Lung (tissue), 11 donors: ENCODE measurements at regions not wholly inside any gene's neighbourhood (a gene's known extent, or its start where the extent isn't known, plus 50 kb on each side); places are given as distances from the start of the nearest gene placed in this dataset.
"Not testable (repeated sequence)": the region's sequence is repeated elsewhere in the genome, so short reads cannot be mapped to it uniquely, and the experiment has no call there.

Experiments used
- ATAC-seq: fragments of 200-7000 bp; cut with Tn5 transposase; one replicate; pipeline ENCODE4 v1.9.1; 2020; ENCODE audit warnings: moderate number of reproducible peaks; ENCODE audit not compliant: insufficient read depth, low FRiP score
- DNase-seq, 3 donors: peaks; one replicate each; pipeline ENCODE4 v3.0.0-alpha.2; 2013 to 2017
- H3K27ac ChIP-seq, 2 donors: one replicate each; pipeline ENCODE4 v1.5.1; 2013; ENCODE audit warnings: mild to moderate bottlenecking in 2 of 2, moderate library complexity in 2 of 2, control low read depth in 1 of 2, inconsistent platforms in 1 of 2, low read depth in 1 of 2, low read length in 1 of 2
- H3K27me3 ChIP-seq, 3 donors: one replicate each; pipeline ENCODE4 v1.5.1; 2013; ENCODE audit warnings: low read length in 2 of 3; ENCODE audit not compliant: control insufficient read depth in 3 of 3, insufficient read depth in 3 of 3
- H3K36me3 ChIP-seq, 4 donors: one replicate each; pipeline ENCODE4 v1.5.1; 2013; ENCODE audit warnings: low read length in 4 of 4, mild to moderate bottlenecking in 1 of 4, moderate library complexity in 1 of 4; ENCODE audit not compliant: control insufficient read depth in 4 of 4, insufficient read depth in 4 of 4
- H3K4me1 ChIP-seq, 5 donors: one replicate each; pipeline ENCODE4 v1.5.1; 2013; ENCODE audit warnings: low read length in 5 of 5, mild to moderate bottlenecking in 2 of 5, moderate library complexity in 1 of 5; ENCODE audit not compliant: control insufficient read depth in 5 of 5, insufficient read depth in 5 of 5
- H3K4me3 ChIP-seq: one replicate; pipeline ENCODE4 v1.5.1; 2013; ENCODE audit warnings: mild to moderate bottlenecking, control low read depth, moderate library complexity
- H3K9ac ChIP-seq, 2 donors: one replicate each; pipeline ENCODE4 v1.5.1; 2013; ENCODE audit warnings: low read length in 2 of 2, control low read depth in 1 of 2; ENCODE audit not compliant: insufficient read depth in 1 of 2
- H3K9me3 ChIP-seq, 4 donors: one replicate each; pipeline ENCODE4 v1.5.1; 2013; ENCODE audit warnings: low read length in 3 of 4, mild to moderate bottlenecking in 1 of 4, moderate library complexity in 1 of 4; ENCODE audit not compliant: control insufficient read depth in 4 of 4, insufficient read depth in 3 of 4
- CTCF ChIP-seq: IDR thresholded peaks from 2 replicates; pipeline ENCODE4 v1.5.1; 2012; ENCODE audit warnings: mild to moderate bottlenecking; ENCODE audit errors: control extremely low read depth, extremely low read depth
- WGBS, 2 donors: extraction: QIAGEN DNeasy Blood & Tissue Kit; methylation state at CpG; one replicate each; pipeline ENCODE4 v1.1.7; 2013; 5-methylcytosine and 5-hydroxymethylcytosine counted together
- donor health status: control.
- donor health status: control.
- donor health status: Bipolar disorder and iron deficiency.
- donor health status: healthy.
- donor health status: DM: yes; HTN: yes; CAD: no.

GRCh38 chr2:132220589-132220988, 58.8 kb upstream of the ANKRD30BL start:
- not testable (repeated sequence) for H3K4me1 ChIP-seq, H3K4me3 ChIP-seq, H3K9me3 ChIP-seq, H3K36me3 ChIP-seq, H3K27ac ChIP-seq, H3K27me3 ChIP-seq, ATAC-seq, H3K9ac ChIP-seq, DNase-seq
- 96 to 99% methylated on average over 19 to 28 of the region's 28 CpGs for WGBS, 2 donors

GRCh38 chr2:132221886-132222285, 60.1 kb upstream of the ANKRD30BL start:
- 92 to 96% methylated on average over 10 to 18 of the region's 30 CpGs for WGBS, 2 donors
- not testable (repeated sequence) for H3K4me1 ChIP-seq, H3K9me3 ChIP-seq, H3K9ac ChIP-seq, ATAC-seq, H3K27ac ChIP-seq, H3K27me3 ChIP-seq, DNase-seq, H3K4me3 ChIP-seq, H3K36me3 ChIP-seq

GRCh38 chr2:132252191-132252893, 90.6 kb upstream of the ANKRD30BL start:
- Histone ChIP-seq H3K4me1 (peaks cover 0 to 3% (median 0%) of the 10 kb centered on the region in 5 donors), H3K9ac (no peak overlapping the region), H3K4me3 (no peak overlapping the region), H3K27me3 (peaks cover 0 to 7% (median 4%) of the 10 kb centered on the region in 3 donors), H3K9me3 (peaks cover 0 to 18% (median 0%) of the 10 kb centered on the region in 4 donors), H3K36me3 (no peaks in the 10 kb centered on the region), H3K27ac (no peak overlapping the region)
- DNase-seq (no peak), ATAC-seq (no peak)
- 93 to 94% methylated on average over 35 to 38 of the region's 38 CpGs for WGBS, 2 donors
- no peak for TF ChIP-seq CTCF

GRCh38 chr2:132252894-132253264, 91.1 kb upstream of the ANKRD30BL start:
- Histone ChIP-seq H3K27me3 (peaks cover 0 to 10% (median 4%) of the 10 kb centered on the region in 3 donors), H3K36me3 (no peaks in the 10 kb centered on the region), H3K4me3 (no peak overlapping the region), H3K4me1 (peaks cover 0 to 6% (median 0%) of the 10 kb centered on the region in 5 donors), H3K9me3 (peaks cover 0 to 21% (median 0%) of the 10 kb centered on the region in 4 donors), H3K9ac (no peak overlapping the region), H3K27ac (no peak overlapping the region)
- DNase-seq (no peak), ATAC-seq (no peak)
- 92 to 97% methylated on average over 13 to 17 of the region's 17 CpGs for WGBS, 2 donors
- TF ChIP-seq CTCF: no peak
